CD4-positive, alpha-beta T cell treated with Interleukin-10 for 1 hour (primary cell): ENCODE measurements at regions not wholly inside any gene's neighbourhood (a gene's known extent, or its start where the extent isn't known, plus 50 kb on each side); places are given as distances from the start of the nearest gene placed in this dataset.

Experiments used
- DNase-seq: peaks from one replicate; pipeline ENCODE4 v3.0.0-alpha.2; 2020

DNA sequence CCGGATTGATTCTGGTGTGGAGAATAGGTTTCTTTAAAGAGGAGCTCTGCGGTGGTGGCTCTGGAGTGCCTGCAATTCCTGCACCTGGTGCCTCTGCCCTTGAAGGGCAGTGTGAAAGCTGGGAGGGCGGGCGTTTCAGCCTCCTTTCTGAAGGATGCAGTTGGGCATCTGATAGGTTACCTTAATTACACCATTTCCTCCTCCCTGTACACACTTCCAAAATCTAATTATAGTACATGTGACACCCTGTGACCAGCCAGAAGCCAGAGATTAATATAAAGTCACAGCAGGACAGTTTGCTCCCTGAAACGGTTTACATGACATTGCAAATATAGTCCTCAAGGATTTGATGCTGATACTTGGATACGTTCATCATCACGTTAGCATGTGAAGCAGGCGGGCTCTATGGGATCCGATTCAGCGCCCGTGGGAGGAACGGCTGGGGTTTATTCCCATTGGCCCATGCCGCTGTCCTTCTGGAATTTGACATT lies 548.2 kb downstream of the QKI start:
- DNase-seq, result no peak

- DNase-seq, result no peak
Observed at GRCh38 chr6:163960128-163960527, 545.6 kb downstream of the QKI start.

- DNase-seq, result no peak
Observed at GRCh38 chr6:163958646-163959045, 544.1 kb downstream of the QKI start.

- DNase-seq, result peak; percentile 62
Observed at GRCh38 chr6:163956571-163957407, 542.3 kb downstream of the QKI start.

GRCh38 chr6:163955756-163956155 lies 541.2 kb downstream of the QKI start:
- DNase-seq, result no peak

- DNase-seq, result no peak
Observed at GRCh38 chr6:163955096-163955495, 540.6 kb downstream of the QKI start.

DNA sequence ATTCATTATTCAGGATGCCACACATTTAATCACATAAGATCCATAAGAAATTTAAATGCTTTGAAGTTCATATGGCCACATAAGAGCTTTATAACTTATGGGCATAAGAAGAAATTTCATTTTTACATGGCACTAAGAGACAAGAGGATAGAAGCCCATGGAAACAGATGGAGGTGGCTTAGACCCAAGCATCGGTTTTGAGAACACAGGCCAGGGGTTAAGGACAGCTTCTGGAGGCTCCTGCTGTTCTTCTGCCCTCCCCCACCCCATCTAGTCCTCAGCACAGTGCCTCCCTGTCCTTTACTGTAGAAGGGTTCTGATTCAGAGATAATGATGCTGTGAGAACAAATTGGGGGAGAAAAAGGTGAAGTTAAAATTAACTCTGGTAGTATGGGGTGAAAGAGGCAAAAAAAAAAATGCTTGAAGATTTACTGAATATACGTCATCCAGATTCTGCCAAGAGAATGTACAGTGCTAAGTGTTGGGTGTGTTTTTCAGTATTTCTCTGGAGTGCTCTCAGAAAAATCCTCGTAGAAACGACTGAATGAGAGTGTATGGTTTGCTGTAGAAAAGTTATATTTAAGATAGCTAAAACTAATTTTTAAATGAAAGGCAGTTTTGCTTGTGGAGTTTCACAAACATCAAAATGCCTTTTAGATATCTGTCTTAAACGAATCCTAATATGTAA lies 539.7 kb downstream of the QKI start:
- no peak for DNase-seq

GRCh38 chr6:163952005-163952404 lies 537.5 kb downstream of the QKI start:
- no peak for DNase-seq

DNA sequence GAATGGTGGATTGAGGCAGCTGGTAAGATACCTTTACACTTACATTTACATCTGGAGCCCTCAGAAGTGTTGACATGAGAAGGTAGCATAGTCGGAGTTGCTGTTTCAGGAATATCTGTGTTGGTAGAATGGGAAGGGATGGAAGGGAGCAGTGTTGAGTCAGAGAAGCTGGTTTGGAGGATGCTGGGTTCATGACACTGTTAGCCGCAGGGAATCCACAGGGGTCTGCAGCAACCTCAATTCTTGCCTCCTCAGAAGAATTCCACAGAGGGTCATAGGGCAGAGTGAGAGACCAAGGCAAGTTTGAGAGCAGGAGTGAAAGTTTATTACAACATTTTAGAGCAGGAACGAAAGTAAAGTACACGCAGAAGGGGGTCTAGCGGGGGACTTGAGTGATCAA lies 536.8 kb downstream of the QKI start:
- no peak for DNase-seq

GRCh38 chr6:163950159-163950558 lies 535.6 kb downstream of the QKI start:
- DNase-seq, result no peak

GRCh38 chr6:163949431-163949830 lies 534.9 kb downstream of the QKI start:
- no peak for DNase-seq

DNA sequence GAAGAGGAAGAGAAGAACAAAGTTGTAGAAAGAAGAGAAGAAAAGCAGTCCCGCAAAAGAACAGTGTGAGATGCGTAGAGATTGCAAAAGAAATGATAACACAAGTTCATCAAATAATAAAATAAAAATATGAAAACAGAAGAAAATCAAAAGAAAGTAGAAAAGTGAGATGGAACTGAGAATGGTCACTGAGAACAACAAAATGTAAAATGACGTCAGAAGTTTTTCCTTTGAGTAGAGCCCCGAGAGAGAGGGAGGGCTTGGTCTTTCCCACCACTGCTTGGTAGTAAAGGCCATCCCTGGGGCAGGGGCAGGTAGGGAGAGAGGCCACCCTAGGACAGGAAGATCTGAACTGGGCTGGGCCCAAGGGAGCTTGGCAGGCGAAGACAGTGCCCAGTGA lies 533.7 kb downstream of the QKI start:
- DNase-seq, result no peak

DNA sequence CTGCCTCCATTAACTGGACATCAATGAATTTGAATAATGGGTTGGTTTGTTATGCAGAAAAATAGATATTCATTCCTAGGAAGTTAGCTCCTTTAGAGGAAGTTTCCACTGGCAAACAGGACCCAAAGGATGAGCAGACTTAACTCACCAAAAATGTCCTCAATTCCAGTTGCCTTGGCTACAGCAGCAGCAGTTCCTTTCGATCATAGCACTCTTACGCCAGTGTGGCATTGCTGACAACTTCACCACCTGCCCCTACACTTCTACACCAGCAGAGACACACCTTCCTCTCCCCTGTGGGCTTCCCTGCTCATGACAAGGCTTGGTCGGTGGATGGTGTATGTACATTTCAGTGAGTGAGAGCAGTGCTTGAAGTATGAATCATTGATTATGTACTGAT lies 532.8 kb downstream of the QKI start:
- DNase-seq, result no peak

- DNase-seq, result no peak
Observed at GRCh38 chr6:163946437-163946836, 531.9 kb downstream of the QKI start.

DNA sequence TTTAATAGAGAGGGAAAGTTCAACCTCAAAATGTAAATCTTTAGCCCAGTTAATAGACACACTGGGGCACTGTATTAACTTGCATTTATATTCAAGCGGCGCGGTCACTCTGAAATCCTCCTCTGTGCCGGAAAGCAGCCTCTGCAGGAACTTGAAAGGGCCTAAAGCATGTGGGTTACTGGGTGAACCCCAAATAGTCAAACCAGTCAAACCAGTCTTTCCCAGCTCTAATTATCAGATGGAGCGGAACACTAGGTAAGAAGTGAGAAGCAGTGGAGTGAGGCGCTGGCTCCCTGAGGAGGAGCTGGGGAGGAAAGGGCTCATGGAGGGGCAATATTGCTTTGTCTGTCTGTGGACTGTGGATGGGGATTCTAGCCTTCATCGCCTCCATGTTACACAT lies 531.3 kb downstream of the QKI start:
- no peak for DNase-seq

DNA sequence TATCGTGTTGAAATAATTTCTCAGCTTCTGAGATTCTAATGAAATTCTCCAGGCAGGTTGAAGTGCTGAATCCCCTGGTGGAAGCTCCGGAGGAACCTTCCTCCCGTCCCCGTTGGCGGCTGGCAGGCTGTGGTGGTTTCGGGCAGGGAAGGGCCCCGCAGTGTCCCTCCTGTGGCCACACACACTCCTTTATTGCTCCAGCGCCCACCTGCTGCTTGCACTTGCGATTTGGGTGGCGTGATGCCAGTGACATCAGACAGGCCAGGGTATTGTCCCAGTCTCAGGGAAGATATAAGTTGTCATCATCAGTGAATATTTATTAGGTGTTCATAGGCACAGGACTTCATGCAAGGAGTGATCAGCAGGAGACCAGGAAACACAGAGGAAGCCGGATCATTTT lies 530.4 kb downstream of the QKI start:
- DNase-seq, result no peak

- no peak for DNase-seq
Observed at GRCh38 chr6:163943607-163944385, 529.3 kb downstream of the QKI start.

GRCh38 chr6:163942790-163943189 lies 528.3 kb downstream of the QKI start:
- no peak for DNase-seq

DNA sequence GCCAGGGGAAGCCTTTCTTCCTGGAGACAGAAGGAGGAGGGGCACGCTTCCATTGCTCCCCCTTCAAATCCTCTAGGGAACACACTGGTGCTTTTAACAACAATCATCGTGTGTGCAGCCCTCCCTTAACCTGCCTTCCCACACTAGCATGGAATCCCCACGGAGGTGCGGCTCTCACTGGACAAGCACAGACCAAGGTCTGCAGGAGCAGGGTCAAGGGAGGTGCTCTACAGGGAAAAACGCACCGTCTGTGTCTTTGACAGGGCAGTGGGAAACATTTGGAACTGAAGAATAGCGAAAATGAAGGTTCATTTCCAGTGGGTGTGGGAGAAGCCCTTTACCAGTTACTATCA lies 527.1 kb downstream of the QKI start:
- no peak for DNase-seq

DNA sequence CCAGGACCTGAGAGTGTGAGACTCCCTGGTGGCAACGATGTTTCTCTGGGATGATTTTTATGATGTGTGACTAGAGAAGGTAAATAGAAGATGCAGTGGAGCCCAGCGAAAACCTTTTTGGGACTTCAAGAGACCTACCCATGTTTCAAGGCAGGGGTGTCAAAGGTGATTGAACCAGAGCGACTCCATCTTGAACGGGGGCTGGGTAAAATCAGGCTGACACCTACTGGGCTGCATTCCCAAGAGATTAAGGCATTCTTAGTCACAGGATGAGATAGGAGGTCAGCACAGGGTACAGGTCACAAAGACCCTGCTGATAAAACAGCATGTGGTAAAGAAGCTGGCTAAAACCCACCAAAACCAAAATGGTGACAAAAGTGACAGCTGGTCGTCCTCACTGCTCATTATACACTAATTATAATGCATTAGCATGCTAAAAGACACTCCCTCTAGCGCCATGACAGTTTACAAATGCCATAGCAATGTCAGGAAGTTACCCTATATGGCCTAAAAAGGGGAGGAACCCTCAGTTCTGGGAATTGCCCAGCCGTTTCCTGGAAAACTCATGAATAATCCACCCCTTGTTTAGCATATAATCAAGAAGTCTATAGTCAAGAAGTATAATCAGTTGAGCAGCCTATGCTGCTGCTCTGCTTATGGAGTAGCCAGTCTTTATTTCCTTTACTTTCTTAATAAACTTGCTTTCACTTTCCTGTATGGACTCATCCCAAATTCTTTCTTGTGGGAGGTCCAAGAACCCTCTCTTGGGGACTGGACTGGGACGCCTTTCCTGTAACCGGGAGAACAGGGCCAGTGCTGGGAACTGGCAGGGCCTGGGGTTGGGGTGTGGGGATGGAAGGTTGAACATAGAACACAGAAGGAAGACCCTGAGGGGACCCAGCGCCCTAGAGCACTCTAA lies 526.4 kb downstream of the QKI start:
- DNase-seq, result no peak

DNA sequence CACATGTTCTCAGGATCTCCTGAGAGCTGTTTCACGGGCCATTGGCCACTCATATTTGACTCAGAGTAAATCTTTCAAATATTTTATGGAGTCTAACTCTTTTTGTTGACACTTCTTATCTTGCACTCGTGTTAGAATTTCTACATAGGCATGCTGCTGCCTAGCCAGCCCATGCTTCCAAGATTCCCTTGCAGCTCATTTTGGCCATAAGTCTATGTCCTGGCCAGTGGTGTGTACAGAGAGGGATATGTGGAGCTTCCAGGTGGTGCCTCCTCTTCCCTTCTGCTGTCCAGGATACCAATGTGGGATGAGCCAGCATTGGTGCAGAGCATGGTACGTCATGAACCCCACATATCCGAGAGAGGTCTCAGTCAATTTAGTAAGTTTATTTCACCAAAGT lies 522.6 kb downstream of the QKI start:
- DNase-seq, result no peak

GRCh38 chr6:163935158-163935762 lies 520.7 kb downstream of the QKI start:
- no peak for DNase-seq
